ENCODE measurements at regions not wholly inside any gene's neighbourhood (a gene's known extent, or its start where the extent isn't known, plus 50 kb on each side); places are given as distances from the start of the nearest gene placed in this dataset.

GRCh38 chr10:61294131-61294530 is 159.1 kb downstream of the TMEM26 start:
- no peak for ATAC-seq (ENCODE audit: low read depth)
- H3K27ac ChIP-seq (ENCODE audit: low read length in 2 of 2): no peak overlapping the region
- DNase-seq: no peak
- H3K27ac Mint-ChIP-seq: no peak overlapping the region
- no peak overlapping the region for H3K9ac ChIP-seq (ENCODE audit: low read length)
- no peak for TF ChIP-seq CTCF (IDR thresholded peaks at IDR 0.05)
- TF ChIP-seq EZH2 (IDR thresholded peaks at IDR 0.05; ENCODE audit: borderline replicate concordance, insufficient read depth, low read depth, low read length, poor library complexity, severe bottlenecking): no peak
- peaks cover 3 to 6% (median 4%) of the 10 kb centered on the region in 3 donors for H3K9me3 ChIP-seq (ENCODE audit: control extremely low read depth in 1 of 3, control insufficient read depth in 2 of 3, insufficient read depth in 1 of 3, low read length in 2 of 3)
- no peak overlapping the region for H3K4me3 ChIP-seq (ENCODE audit: control extremely low read depth in 1 of 5, extremely low read depth in 1 of 5, insufficient read depth in 1 of 5, low read depth in 2 of 5, low read length in 4 of 5)
- 96% methylated on average over 3 of the region's 6 CpGs for WGBS (ENCODE audit: insufficient coverage)
- H3K4me1 Mint-ChIP-seq: no peaks in the 10 kb centered on the region
- H3K79me2 ChIP-seq (ENCODE audit: control insufficient read depth, insufficient read depth, low read length): no peaks in the 10 kb centered on the region
- H3K36me3 ChIP-seq (replicated peaks in 1 of 2; ENCODE audit: control extremely low read depth in 1 of 2, control insufficient read depth in 1 of 2, extremely low read depth in 1 of 2, insufficient read depth in 2 of 2, low read length in 1 of 2): no peaks in the 10 kb centered on the region
- ChIA-PET POLR2A (no interaction called here), CTCF (no interaction called here)
- no peak overlapping the region for H3K4me2 ChIP-seq (replicated peaks; ENCODE audit: low read depth, low read length, poor library complexity, severe bottlenecking)
- H3K9me3 Mint-ChIP-seq (ENCODE audit: insufficient read depth): peaks cover 2% of the 10 kb centered on the region
- H3K4me3 Mint-ChIP-seq: no peak overlapping the region
- no peaks in the 10 kb centered on the region for H3K4me1 ChIP-seq (ENCODE audit: control insufficient read depth in 2 of 2, insufficient read depth in 2 of 2, low read length in 2 of 2)
- no peaks in the 10 kb centered on the region for H3K27me3 ChIP-seq (replicated peaks in 1 of 4; ENCODE audit: control extremely low read depth in 1 of 4, control insufficient read depth in 3 of 4, insufficient read depth in 4 of 4, low read length in 3 of 4)
- H4K20me1 ChIP-seq (ENCODE audit: control insufficient read depth, insufficient read depth, low read length, poor library complexity, severe bottlenecking): no peaks in the 10 kb centered on the region
- no peak overlapping the region for H2AFZ ChIP-seq (ENCODE audit: insufficient read depth, low read depth, low read length, poor library complexity, severe bottlenecking)
- intact Hi-C loops (cut with micrococcal nuclease): no loop called here
- peaks cover 4% of the 10 kb centered on the region for H3K27me3 Mint-ChIP-seq

GRCh38 chr10:61289813-61290212 is 163.4 kb downstream of the TMEM26 start:
- H4K20me1 ChIP-seq (ENCODE audit: control insufficient read depth, insufficient read depth, low read length, poor library complexity, severe bottlenecking): no peaks in the 10 kb centered on the region
- WGBS (ENCODE audit: insufficient coverage): no CpG with 5 or more reads among the region's 2 CpGs
- Mint-ChIP-seq H3K4me1 (peaks cover 20% of the 10 kb centered on the region), H3K27me3 (peaks cover 4% of the 10 kb centered on the region), H3K9me3 (ENCODE audit: insufficient read depth) (no peaks in the 10 kb centered on the region), H3K4me3 (no peak overlapping the region), H3K27ac (no peak overlapping the region)
- no peaks in the 10 kb centered on the region for H3K79me2 ChIP-seq (ENCODE audit: control insufficient read depth, insufficient read depth, low read length)
- ChIA-PET CTCF (no interaction called here), POLR2A (no interaction called here)
- H3K27ac ChIP-seq (ENCODE audit: low read length in 2 of 2): no peak overlapping the region
- intact Hi-C loops (cut with micrococcal nuclease): loop anchor here (10.0 kb wide), 2 partner anchors 755 to 845 kb away; no protein-coding TSS in a partner anchor
- DNase-seq (no peak), ATAC-seq (ENCODE audit: low read depth) (no peak)
- H3K9ac ChIP-seq (ENCODE audit: low read length): no peak overlapping the region
- TF ChIP-seq CTCF (IDR thresholded peaks at IDR 0.05) (no peak), EZH2 (IDR thresholded peaks at IDR 0.05; ENCODE audit: borderline replicate concordance, insufficient read depth, low read depth, low read length, poor library complexity, severe bottlenecking) (no peak)
- peaks cover 20 to 26% of the 10 kb centered on the region in 2 donors for H3K4me1 ChIP-seq (ENCODE audit: control insufficient read depth in 2 of 2, insufficient read depth in 2 of 2, low read length in 2 of 2)
- H3K27me3 ChIP-seq (replicated peaks in 1 of 4; ENCODE audit: control extremely low read depth in 1 of 4, control insufficient read depth in 3 of 4, insufficient read depth in 4 of 4, low read length in 3 of 4): no peaks in the 10 kb centered on the region
- no peaks in the 10 kb centered on the region for H3K36me3 ChIP-seq (replicated peaks in 1 of 2; ENCODE audit: control extremely low read depth in 1 of 2, control insufficient read depth in 1 of 2, extremely low read depth in 1 of 2, insufficient read depth in 2 of 2, low read length in 1 of 2)
- no peak overlapping the region for H2AFZ ChIP-seq (ENCODE audit: insufficient read depth, low read depth, low read length, poor library complexity, severe bottlenecking)
- no peak overlapping the region for H3K4me3 ChIP-seq (ENCODE audit: control extremely low read depth in 1 of 5, extremely low read depth in 1 of 5, insufficient read depth in 1 of 5, low read depth in 2 of 5, low read length in 4 of 5)
- H3K4me2 ChIP-seq (replicated peaks; ENCODE audit: low read depth, low read length, poor library complexity, severe bottlenecking): no peak overlapping the region
- H3K9me3 ChIP-seq (ENCODE audit: control extremely low read depth in 1 of 3, control insufficient read depth in 2 of 3, insufficient read depth in 1 of 3, low read length in 2 of 3): peaks cover 0 to 3% (median 0%) of the 10 kb centered on the region in 3 donors

All from B cell (primary cell).